ENCODE measurements at regions not wholly inside any gene's neighbourhood (a gene's known extent, or its start where the extent isn't known, plus 50 kb on each side); places are given as distances from the start of the nearest gene placed in this dataset.

DNA sequence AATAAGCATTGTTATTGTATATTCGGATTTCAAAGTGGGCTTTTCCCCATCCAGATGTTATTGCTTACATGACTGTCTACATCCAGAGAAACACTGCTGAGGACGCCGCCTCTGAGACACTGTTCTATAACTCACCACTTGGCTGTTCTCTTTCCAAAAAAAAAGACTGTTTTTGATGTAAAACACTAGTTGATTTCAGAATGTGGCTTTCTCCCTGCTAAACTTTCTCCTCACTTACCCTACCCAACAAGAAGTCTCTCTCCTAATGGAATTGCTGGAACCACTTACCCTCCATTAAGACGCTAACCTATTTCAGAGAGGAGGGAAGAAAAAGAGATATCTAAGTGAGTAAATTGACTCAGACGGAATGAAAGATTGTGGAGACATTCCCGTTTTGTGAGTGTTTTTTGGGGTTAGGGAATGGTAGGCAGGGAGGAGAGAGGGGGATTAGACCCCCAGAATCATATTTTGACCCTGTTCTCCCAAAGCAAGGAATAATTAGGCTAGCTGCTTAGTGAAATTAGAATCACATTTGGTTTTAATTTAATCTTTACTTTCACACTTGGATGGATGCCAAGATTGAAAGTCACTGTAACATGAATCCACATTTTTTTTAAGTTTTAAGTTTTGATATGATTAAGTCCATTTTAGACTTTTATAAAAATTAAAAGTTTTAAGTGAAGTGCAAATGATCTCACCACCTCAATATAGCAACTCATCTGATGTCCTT lies 174.9 kb downstream of the CHIC2 start:
- TF ChIP-seq, protein P1, sequence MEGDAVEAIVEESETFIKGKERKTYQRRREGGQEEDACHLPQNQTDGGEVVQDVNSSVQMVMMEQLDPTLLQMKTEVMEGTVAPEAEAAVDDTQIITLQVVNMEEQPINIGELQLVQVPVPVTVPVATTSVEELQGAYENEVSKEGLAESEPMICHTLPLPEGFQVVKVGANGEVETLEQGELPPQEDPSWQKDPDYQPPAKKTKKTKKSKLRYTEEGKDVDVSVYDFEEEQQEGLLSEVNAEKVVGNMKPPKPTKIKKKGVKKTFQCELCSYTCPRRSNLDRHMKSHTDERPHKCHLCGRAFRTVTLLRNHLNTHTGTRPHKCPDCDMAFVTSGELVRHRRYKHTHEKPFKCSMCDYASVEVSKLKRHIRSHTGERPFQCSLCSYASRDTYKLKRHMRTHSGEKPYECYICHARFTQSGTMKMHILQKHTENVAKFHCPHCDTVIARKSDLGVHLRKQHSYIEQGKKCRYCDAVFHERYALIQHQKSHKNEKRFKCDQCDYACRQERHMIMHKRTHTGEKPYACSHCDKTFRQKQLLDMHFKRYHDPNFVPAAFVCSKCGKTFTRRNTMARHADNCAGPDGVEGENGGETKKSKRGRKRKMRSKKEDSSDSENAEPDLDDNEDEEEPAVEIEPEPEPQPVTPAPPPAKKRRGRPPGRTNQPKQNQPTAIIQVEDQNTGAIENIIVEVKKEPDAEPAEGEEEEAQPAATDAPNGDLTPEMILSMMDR (conservative IDR thresholded peaks at IDR 0.05; ENCODE audit: low read depth, low read length), result no peak
- no peak for TF ChIP-seq EZH2 (IDR thresholded peaks at IDR 0.05; ENCODE audit: borderline replicate concordance, low read depth, low read length, poor library complexity, severe bottlenecking)
